HL-60 (cell line): ENCODE measurements at regions not wholly inside any gene's neighbourhood (a gene's known extent, or its start where the extent isn't known, plus 50 kb on each side); places are given as distances from the start of the nearest gene placed in this dataset.

Experiments
- CTCF ChIP-seq: IDR thresholded peaks from one replicate; pipeline ENCODE4 v1.5.1; 2011; ENCODE audit warnings: low read length, control low read depth, inconsistent platforms; ENCODE audit not compliant: insufficient read depth
- GABPA ChIP-seq: IDR thresholded peaks from 2 replicates; pipeline ENCODE4 v1.6.1; 2012; ENCODE audit warnings: low read depth
- POLR2AphosphoS5 ChIP-seq: IDR thresholded peaks from 2 replicates; pipeline ENCODE4 v1.6.1; 2012; ENCODE audit warnings: low read depth
- REST ChIP-seq: IDR thresholded peaks from 2 replicates; pipeline ENCODE4 v1.6.1; 2012; ENCODE audit warnings: low read depth; ENCODE audit not compliant: insufficient replicate concordance

- TF ChIP-seq CTCF (no peak), GABPA (no peak), POLR2AphosphoS5 (no peak), REST (no peak)
These were observed 266.7 kb downstream of the SOX9 start for GRCh38 chr17:72387487-72387886.
